Fibroblast of skin of scalp (primary cell): ENCODE measurements at regions not wholly inside any gene's neighbourhood (a gene's known extent, or its start where the extent isn't known, plus 50 kb on each side); places are given as distances from the start of the nearest gene placed in this dataset.

Source experiments
- DNase-seq: peaks from one replicate; pipeline ENCODE4 v3.0.0-alpha.2; 2013

DNA sequence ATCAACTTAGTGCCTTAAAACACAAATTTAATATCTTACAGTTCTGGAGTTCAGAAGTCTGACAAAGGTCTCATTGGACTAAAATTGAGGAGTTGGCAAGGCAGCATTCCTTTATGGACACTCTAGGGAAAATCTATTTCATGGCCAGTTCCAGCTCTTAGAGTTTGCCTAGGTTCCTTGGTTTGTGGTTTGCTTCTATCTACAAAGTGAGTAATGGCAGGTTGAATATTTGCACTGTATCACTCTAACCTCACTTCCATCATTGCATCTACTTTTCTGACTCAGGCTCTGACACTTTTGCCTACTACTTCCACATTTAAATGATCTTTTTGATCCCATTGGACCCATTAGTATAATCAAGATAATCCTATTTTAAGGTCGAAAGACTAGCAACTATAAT lies 64.7 kb upstream of the PCDH10 start:
- no peak for DNase-seq

DNA sequence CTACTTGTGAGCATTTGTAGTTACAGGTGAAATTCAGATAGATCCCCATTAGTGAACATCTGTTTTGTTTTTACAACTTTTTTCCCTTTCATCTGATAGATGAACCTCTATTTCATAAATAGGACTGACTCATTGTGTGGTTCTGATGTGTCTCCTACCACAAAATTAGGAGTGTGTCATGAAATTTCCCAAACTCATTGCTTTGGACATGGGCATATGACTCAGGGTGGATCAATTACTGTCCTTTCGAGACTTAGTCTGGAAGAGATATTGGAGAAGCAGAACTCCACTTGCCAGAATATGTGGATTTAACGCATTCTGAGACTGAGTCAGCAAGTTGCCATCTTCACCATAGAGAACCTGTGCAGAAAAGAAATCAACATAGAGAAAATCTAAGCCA lies 53.5 kb upstream of the PCDH10 start:
- no peak for DNase-seq

DNA sequence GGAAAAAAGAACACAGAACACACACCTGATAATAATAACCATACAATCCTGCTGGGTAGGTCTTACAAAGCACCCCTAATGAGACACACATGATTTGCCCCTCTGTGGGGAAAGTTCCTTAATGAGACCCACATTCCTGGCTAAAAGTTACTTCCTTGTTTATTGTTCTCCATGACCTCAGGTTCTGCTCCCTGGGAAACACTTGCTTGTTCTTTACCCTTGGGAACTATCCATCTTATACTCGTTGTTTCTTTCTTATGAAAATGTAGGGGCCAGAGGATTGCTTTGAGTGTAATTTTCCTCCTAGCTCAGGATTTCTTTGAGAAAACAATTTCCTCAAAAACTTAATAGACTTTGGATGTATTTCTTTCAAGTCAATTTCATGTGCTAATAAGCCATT lies 52.1 kb upstream of the PCDH10 start:
- DNase-seq, result no peak
